Embryonic facial prominence (tissue), 1 donor: ENCODE measurements at regions not wholly inside any gene's neighbourhood (a gene's known extent, or its start where the extent isn't known, plus 50 kb on each side); places are given as distances from the start of the nearest gene placed in this dataset.
"Not testable (repeated sequence)": the region's sequence is repeated elsewhere in the genome, so short reads cannot be mapped to it uniquely, and the experiment has no call there.

Experiments
- DNase-seq: peaks from one replicate; pipeline ENCODE4 v3.0.0-alpha.2; 2016; ENCODE audit errors: extremely low spot score

GRCh38 chr2:43019025-43019367 is 207.4 kb downstream of the ZFP36L2 start:
- no peak for DNase-seq

DNA sequence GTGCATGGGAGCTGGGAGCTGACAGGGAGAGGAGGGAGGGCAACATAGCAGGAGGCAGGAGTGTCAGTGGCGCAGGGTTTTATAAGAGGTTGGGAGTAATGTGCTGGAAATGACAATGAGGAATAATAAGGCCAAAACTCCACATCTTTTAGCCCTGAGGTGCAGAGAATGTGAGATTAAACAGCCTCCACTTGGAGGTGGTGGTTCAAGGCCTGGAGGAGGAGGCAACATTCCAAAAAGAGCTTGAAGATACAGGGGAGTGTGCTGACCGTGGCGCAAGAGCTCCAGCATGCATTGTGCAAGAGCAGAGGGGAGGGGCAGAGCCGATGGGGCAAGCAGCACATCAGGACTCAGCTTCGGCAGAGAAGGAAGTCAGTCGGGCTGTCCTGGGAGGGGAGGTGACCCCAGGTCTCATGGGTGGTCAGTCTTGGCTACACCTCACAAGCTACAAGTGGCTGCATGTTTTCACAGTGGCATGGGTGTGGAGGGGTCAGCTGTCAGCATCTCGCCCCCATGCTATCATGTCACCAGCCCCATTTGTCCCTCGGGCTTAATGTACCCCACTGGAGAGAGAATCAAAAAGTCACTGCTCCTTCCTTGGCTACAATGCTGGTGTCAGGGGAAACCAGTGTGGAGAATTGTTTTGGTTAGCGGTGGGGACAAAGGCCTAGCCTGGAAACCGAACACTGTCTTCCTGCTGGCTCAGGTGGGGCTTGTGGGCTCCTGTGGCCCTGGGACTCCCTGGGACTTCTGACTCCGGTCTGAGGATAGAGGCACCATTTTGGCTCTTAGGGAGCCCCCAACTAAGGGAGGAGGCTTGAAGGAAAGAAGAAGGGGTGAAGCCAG is 208.0 kb downstream of the ZFP36L2 start:
- DNase-seq: no peak

GRCh38 chr2:43013821-43014345 is 212.5 kb downstream of the ZFP36L2 start:
- no peak for DNase-seq

DNA sequence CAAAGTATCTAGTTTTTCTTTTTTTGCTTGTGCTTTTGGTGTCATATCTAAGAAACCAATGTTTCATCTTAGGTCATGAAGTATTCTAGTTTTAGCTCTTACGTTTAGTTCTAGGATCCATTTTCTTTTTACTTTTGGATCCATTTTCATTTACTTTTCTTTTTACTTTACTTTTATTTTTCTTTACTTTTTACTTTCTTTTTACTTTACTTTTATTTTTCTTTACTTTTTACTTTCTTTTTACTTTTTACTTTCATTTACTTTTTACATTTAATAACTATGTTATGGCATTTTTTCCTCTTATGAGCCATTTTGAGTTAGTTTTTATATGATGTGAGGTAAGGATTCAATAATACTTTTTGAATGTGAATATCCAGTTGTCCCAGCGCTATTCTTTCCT is 213.4 kb downstream of the ZFP36L2 start:
- no peak for DNase-seq

DNA sequence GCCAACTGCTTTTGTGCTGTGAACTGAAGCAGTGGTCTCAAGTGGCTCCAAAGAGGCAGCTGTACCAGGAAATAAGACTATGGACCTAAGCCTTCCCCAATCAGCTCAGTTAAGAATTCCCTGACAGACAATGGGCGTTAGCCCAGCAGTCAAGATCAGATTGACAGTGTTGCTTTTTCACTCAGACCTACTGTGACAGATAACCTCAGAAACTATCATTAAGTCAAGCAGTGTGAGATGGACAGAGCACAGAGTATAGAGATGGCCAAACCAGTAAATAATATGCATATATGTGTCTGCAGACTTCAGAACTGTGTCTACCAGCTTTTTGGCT is 215.3 kb downstream of the ZFP36L2 start:
- DNase-seq: no peak

DNA sequence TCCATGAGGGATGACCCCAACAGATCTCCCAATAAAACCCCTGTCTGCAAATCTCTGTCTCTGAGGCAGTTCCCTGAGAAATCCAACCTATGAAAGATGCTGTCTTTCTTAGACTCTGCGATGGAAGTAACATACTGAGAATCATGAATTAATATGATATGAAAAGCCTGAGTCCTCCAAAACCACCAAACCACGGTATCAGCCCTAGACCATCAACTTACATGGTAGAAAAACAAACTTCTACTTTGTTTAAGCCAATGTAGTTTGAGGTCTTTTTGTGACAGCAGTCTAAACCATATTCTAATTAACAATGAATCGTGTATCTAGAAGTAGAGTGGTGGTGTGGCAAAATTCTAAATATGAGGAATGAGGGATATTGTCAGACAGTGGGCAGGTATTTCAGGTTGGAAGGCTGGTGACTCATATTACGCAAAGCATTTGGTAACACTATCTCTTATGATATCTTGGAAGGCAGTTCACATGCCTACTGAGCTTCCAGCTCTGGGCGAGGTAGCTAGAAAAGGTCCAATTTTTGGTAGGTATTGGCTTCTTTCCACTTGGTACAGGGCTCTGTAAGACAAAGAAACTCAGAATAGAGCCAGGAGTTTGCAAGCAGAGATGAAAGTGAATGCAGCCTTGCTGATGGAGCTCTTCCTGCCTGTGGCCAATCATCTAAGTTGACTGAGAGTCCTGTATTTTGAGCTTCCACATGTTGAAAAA is 215.8 kb downstream of the ZFP36L2 start:
- DNase-seq: no peak

- no peak for DNase-seq
Observed at GRCh38 chr2:43009448-43009847, 217.0 kb downstream of the ZFP36L2 start.

- no peak for DNase-seq
Observed at GRCh38 chr2:43008388-43008787, 216.0 kb upstream of the HAAO start.

DNA sequence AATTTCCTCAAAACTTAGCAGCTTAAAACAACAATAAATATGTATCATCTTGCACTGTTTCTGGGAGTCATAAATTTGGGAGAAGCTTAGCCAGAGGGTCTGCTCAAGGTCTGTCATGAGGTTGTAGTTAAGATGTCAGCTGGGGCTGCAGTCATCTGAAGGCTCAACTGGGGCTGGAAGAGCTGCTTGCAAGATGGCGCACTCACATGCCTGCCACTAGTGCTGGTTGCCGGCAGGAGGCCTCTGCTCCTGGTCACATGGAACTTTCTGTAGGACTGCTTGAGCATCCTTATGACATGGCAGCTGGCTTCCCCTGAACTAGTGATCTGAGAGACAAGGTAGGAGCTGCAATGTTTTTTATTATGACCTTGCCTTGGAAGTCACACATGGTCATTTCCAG is 215.5 kb upstream of the HAAO start:
- no peak for DNase-seq

GRCh38 chr2:43006834-43007543 is 214.6 kb upstream of the HAAO start:
- no peak for DNase-seq

DNA sequence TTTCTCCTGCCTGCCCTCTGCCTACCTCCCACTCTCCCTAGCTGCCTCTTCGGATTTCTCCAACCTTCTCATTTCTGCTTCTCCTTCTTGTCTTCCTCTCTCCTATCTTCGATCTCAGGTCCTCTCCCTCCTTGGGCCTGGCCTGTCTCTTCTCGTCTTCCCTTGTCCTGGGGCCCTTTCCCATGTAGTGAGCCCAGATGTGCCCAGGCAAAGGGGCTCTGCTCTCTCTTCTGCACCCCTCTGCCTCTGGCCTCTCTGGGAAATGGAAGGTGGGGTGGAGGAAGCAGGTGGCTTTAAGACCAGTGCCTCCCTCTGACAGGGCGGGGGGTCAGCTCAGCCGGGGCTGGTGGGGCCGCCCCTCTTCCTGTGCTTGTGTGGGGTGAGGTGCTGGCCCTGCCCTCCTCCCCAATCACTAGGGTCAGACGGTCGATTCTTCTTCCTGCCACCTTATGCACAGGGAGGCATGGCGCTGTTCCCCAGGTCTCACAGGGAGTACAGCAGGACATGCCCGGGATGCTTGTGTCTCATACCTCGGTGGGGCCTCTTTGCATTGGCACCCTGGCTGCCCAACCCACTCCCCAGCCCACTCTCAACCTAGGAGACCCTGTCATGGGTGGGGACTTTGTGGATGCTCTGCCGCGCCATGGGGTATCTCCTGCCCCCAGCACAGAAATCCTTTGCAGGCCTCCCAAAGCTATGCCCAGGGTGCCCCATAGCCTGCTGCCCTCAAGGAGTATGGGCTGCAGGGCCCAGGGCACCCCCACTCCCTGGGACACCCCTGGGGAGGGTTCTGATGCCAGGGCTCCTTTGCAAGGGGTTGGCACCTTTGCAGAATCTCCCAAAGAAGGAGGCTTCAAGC is 213.8 kb upstream of the HAAO start:
- no peak for DNase-seq

DNA sequence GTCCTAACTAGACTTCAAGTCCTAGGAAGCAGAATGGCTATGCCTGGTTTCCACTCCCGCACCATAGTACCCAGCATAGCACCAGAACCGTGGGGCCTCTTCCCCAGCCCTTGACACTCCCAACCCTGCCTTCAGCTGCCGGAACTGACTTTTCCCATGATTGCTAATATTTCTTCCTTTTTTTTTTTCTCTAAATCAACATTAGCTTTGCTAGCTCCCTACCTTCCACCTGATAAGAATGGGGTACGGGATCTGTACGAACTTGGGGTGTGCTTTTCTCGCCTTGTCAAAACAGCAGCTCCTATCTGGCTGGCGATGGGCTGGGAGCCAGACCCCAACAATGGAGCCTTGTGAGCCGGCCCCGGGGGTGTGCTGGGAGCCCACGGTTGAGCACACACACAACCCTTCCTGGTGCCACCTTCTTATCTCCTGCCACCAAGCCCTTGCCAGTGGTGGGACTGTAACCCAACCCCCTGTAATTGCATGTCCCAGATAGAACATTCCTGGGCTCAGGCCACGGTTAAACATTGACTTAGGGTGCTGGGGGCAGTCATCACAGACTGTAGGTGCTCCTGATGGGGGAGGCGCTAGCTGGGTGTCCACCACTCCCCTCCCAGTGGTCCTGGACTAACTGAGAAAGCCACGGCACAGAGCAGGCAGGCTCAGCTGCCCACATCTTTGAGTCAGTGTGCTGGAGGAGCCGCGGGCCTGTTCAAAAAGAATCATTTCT is 213.0 kb upstream of the HAAO start:
- DNase-seq: no peak

DNA sequence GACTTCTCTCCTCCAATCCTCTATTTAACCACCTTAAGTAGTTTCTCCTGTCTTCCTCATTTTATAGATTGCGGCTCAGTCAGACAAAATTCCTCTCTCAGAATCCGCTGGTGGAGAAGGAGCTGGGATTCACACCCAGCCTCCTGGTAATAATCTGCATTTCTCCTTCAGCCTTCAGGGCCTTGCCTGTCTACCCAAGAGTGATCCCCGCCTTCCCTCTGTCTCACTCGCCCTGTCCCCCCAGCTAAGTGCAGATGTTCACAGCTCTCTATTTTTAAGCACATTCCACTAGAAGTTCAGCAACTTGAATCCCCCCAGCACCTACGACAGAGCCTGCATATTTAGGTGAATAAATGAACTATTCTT is 212.5 kb upstream of the HAAO start:
- DNase-seq: no peak

- not testable (repeated sequence) for DNase-seq
Observed at GRCh38 chr2:43004126-43004865, 211.9 kb upstream of the HAAO start.

GRCh38 chr2:43003702-43004101 is 211.3 kb upstream of the HAAO start:
- no peak for DNase-seq

DNA sequence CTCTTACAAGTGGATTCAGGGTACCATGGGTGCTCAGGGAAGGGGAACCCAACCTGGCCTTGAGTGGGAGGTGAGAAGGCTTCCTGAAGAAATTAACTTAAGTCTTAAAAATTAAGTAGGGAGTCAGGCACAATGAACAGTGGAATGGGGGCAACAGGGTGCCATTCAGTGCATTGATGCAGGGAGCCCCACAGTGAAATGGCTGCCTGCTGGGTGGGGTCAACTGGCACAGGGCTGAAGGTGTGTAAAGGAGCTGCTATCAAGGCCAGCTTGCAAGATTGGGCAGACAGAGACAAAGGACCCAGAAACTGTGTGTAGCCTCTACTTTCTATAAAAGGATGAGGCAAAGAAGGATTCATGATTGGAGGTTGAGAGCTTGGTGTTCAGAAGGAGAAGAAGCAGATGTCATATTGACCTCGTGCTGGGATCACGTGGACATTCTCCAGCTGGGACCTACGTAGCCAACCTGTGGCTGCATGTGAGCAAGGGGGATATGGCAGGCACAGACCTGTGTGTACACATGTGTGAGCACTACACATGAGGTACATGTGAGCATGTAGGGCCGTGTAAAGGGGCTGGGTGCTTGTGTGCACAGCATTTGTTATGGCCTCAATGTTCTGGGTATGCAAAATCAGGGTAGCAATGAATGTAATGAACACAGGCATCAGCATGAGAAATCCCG is 209.5 kb upstream of the HAAO start:
- DNase-seq: no peak

DNA sequence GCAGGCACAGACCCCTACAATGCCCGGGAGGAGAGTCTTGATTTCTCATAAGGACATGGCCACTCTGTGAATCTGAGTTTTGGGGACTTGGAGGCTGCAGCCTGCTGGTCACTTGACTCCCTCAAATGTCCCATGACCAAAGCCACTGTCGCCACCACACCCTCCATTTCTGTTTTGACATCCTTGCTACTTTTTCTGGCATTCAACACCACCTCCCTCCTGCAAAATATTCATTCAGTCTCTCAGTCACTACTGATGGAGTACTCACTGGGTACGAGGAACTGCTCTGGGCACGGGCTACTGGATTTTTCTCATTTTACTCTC is 208.6 kb upstream of the HAAO start:
- no peak for DNase-seq

DNA sequence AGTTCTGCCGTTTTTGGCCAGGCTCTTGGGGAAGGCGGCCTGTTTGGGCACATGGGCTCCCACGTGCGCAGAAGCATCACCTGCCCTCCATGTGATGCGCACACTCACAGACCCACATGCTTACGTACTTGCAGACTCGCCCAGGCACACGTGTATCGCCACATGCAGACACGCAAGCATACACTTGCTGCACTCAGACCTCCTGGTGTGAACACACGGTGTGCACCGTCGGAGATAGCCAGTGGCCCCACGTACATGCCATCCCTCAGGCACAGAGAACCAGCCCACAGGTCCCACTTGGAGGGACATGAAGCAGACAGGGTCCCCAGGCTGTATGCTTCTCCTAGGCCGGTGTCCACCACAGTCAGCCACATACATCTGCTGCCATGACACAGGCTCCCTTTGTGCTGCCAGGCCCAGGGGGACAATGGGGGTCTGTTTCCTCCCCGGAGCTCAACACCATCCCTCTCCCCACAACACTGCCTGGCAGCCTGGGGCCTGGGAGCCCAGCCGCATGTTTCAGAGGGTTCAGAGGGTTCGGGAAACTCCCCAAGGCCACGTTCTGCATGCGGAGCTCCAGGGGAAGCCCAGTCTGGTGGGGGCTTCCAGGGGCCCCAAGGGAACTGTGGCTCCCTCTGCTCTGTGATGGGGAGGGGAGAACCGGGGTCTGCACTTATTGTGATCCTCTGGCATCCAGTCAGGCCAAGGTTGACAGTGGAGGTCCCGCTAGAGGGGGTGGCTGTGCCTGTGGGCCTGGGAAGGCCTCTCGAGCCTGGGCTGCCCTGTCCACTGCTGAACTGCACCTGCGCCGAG is 208.1 kb upstream of the HAAO start:
- no peak for DNase-seq

DNA sequence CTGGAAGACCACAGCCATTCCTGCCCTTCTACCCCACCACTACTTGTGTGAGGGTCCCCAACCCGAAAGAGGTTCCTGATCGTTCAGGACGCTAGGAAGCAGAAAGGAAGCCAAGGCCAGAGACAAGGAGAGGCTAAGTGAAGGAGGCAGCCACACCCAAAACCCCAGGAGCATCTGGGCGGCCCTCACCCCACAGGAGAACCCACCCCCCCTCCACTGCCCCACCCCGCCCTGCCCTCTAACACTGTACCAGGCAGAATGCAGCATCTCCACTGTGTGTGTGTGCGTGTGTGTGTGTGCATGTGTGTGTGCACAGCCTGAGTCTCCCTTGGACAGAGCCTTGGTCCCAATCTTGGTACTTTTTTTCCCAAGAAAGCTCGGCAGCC is 207.5 kb upstream of the HAAO start:
- DNase-seq: no peak
